HG02970 (cell line): ENCODE measurements at regions not wholly inside any gene's neighbourhood (a gene's known extent, or its start where the extent isn't known, plus 50 kb on each side); places are given as distances from the start of the nearest gene placed in this dataset.
"Not testable (repeated sequence)": the region's sequence is repeated elsewhere in the genome, so short reads cannot be mapped to it uniquely, and the experiment has no call there.

Source experiments
- ATAC-seq: cut with Tn5 transposase; IDR thresholded peaks from one replicate; pipeline ENCODE4 v1.9.1; 2021; ENCODE audit warnings: mild to moderate bottlenecking, moderate library complexity, moderate number of reproducible peaks; ENCODE audit not compliant: unreplicated experiment, low FRiP score

DNA sequence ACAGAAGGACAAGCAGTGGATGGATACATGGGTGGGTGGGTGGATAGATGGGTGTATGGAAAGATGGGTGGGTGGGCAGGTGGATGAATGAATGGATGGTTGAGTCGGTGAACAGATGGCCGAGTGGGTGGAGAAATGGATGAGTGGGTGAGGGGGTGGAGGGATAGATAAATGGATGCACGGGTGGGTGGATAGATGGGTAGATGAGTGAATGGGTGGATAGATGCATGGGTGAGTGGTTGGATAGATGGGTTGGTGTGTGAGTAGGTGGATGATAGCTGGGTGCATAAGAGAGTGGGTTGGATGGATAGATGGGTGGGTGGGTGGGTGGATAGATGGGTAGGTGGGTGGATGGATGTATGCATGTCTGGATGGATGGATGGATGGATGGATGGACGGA lies 134.6 kb downstream of the OTOP1 start:
- ATAC-seq: not testable (repeated sequence)

DNA sequence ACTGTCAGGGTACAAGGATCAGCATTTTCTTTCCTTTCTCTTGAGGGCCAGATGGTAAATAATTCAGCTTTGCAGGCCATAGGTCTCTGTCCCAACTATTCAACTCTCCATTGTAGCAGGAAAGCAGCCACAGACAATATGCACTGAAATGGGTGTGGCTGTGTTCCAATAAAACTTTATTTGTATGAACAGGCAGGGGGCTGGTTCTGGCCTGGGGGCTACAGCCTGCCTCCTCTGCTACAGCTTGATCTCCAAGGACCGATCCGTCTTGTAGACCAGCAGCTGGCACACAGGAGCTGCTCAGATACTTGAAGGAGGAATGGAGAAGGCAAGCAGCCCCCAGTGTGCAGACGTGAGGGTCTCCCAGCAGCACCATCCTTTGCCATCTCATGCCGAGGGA lies 127.1 kb downstream of the OTOP1 start:
- ATAC-seq: not testable (repeated sequence)

DNA sequence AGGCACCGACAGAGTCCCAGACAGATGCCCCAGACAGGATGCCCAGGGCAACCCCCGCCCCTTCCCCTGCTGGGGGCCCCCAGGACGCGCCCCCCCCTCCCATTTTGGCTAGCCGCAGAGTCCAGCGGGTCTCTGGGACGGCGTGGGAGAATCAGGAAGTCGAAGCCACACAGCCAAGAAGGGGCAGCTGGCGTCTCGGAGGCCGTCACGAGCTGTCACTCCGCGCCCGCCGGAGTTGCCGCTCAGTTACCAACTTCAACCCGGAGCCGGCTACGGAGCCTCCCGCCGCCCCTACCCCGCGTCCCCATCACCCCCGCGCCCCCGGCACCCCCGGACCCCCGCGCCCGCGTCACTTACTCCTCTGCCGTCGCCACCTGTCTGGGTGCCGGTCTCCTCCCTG lies 119.8 kb downstream of the OTOP1 start:
- not testable (repeated sequence) for ATAC-seq

DNA sequence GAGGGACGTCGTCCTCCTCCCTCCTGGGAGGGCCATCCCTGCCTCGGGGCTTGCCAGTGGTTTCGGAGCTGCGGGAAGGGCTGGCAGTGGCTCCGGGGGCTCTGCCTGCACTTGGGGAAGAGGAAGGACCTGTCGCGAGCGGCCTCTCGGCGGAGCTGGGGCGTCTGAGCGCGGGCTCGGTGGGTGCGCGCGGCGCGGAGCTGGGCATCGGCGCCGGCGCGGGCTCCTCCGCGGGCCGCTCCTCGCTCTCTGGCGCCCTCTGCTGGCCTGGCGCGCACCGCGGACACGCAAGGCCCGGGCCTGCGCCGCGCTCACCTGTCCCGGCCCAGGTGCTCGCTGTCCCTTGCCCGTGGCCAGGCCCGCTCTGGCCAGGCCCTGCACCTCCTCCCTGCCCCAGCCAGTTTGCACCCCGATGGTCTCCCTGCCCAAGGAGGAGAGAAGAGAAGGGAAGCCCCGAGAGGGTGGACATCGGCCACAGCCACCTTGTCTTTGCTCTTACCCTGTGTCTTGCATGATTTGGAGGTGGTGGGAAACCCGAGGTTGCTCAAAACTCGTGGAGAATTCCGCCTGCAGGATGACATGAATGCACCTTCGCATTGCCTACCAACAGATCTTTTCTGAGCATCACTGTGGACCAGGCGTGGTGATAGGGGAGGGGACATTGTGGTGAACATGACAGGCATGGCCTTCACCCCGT lies 119.2 kb downstream of the OTOP1 start:
- ATAC-seq: not testable (repeated sequence)

DNA sequence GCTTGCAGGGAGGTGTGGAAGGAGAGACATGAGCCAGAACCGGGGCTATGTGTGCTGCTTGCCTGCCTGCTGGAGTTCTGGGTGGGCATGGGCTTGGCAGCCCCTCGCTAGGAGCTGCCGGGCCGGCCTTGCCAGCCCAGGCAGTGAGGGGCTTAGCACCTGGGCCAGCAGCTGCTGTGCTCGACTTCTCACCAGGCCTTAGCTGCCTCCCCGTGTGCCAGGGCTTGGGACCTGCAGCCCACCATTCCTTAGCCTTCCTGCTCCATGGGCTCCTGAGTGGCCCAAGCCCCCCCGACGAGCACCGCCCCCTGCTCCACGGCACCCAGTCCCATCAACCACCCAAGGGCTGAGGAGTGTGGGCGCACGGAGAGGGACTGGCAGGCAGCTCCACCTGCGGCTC lies 111.3 kb downstream of the OTOP1 start:
- ATAC-seq: not testable (repeated sequence)

DNA sequence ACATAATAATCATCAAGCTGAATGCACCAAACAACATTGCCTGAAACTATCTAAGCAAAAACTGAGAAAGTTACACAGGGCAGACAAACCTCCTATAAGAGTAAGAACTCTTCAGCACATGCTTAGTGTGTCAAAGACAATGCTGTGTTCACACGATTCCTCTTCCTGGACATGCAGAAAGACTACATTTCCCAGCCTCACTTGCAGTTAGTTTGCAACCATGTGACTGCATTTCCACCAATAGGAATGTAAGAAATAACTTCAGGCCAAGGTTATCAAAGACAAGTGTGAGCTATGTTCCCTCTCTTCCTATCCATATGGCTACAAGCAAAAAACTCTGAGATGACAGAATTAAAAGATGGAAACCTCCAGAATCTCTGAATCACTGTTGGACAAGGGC lies 109.8 kb downstream of the OTOP1 start:
- not testable (repeated sequence) for ATAC-seq

DNA sequence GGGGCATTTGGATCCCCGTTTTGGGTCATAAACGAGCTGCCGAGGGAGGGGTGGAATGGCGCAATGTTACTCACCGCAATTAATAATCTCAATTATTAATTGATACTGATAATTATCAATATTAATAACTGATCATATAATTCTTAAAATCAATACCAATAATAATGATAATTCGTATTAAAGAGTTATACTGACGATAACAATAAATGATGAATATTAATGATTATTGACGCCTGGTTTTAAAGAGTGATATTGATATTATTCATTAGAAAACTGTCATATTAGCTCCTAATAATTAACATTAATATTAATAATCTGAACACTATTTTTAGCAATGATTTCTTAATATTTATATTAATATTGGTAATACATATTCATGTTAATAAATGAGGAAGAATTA lies 92.4 kb downstream of the OTOP1 start:
- not testable (repeated sequence) for ATAC-seq

DNA sequence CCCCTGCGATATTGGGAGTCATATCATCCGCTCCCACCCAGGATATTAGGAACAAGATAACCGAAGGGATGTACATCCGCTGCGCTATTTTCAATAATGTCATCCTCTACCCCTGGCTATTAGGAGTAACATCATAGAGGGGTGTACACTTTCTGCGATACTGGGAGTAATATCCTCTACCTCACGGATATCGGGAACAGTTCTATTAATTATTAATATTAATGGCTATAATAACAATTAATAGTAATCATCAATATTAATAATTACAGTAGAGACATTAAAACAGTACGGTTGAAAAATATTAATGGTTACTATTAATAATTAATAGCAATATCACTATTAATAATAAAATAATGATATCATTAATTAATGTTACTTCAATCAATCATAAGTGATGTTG lies 90.1 kb downstream of the OTOP1 start:
- not testable (repeated sequence) for ATAC-seq
